H9 (cell line): ENCODE measurements at regions not wholly inside any gene's neighbourhood (a gene's known extent, or its start where the extent isn't known, plus 50 kb on each side); places are given as distances from the start of the nearest gene placed in this dataset.
A peak's percentile ranks its signal among the peaks of the same experiment; 100 is the strongest.

Source experiments
- DNase-seq: peaks from one replicate; pipeline ENCODE4 v3.0.0-alpha.2; 2017
- H2AFZ ChIP-seq: one replicate; pipeline ENCODE4 v1.6.1; 2013; ENCODE audit warnings: mild to moderate bottlenecking, low read length, control low read depth, moderate library complexity
- H2AK5ac ChIP-seq: 2 replicates; pipeline ENCODE4 v1.6.1; 2013; ENCODE audit warnings: low read length, control low read depth, mixed read lengths; ENCODE audit not compliant: insufficient read length
- H2BK120ac ChIP-seq: one replicate; pipeline ENCODE4 v1.6.1; 2013; ENCODE audit warnings: low read depth, mild to moderate bottlenecking, low read length, control low read depth, inconsistent platforms; ENCODE audit not compliant: poor library complexity, severe bottlenecking
- H2BK12ac ChIP-seq: 2 replicates; pipeline ENCODE4 v1.6.1; 2013; ENCODE audit warnings: low read length, control low read depth, mixed read lengths, low read depth; ENCODE audit not compliant: insufficient read length
- H2BK15ac ChIP-seq: 2 replicates; pipeline ENCODE4 v1.6.1; 2013; ENCODE audit warnings: low read depth, low read length, control low read depth
- H2BK20ac ChIP-seq: one replicate; pipeline ENCODE4 v1.6.1; 2013; ENCODE audit warnings: low read depth, mild to moderate bottlenecking, low read length, control low read depth, inconsistent platforms; ENCODE audit not compliant: poor library complexity, severe bottlenecking
- H2BK5ac ChIP-seq: 2 replicates; pipeline ENCODE4 v1.6.1; 2013; ENCODE audit warnings: low read length, control low read depth, mixed read lengths; ENCODE audit not compliant: insufficient read length
- H3K14ac ChIP-seq: 2 replicates; pipeline ENCODE4 v1.6.1; 2013; ENCODE audit warnings: low read length, control low read depth; ENCODE audit not compliant: insufficient read depth
- H3K18ac ChIP-seq: 2 replicates; pipeline ENCODE4 v1.6.1; 2013; ENCODE audit warnings: low read depth, mild to moderate bottlenecking, mixed read lengths, low read length, control low read depth; ENCODE audit not compliant: insufficient read length
- H3K23ac ChIP-seq: 2 replicates; pipeline ENCODE4 v1.6.1; 2013; ENCODE audit warnings: low read length, control low read depth, mixed read lengths, low read depth; ENCODE audit not compliant: insufficient read length
- H3K23me2 ChIP-seq: 2 replicates; pipeline ENCODE4 v1.6.1; 2013; ENCODE audit warnings: low read depth, mild to moderate bottlenecking, mixed read lengths, low read length, control low read depth; ENCODE audit not compliant: insufficient read length, poor library complexity, severe bottlenecking
- H3K27ac ChIP-seq: 2 replicates; pipeline ENCODE4 v1.5.1; 2013; ENCODE audit warnings: low read length, control low read depth, mixed read lengths, low read depth; ENCODE audit not compliant: insufficient read length
- H3K27me3 ChIP-seq: 2 replicates; pipeline ENCODE4 v1.6.1; 2013; ENCODE audit warnings: low read length, control low read depth, inconsistent platforms; ENCODE audit not compliant: insufficient read depth
- H3K4ac ChIP-seq: 2 replicates; pipeline ENCODE4 v1.6.1; 2013; ENCODE audit warnings: low read depth, mild to moderate bottlenecking, control low read depth, inconsistent platforms, low read length, moderate library complexity
- H3K4me1 ChIP-seq: 2 replicates; pipeline ENCODE4 v1.6.1; 2013; ENCODE audit warnings: low read length, control low read depth, inconsistent platforms; ENCODE audit not compliant: insufficient read depth
- H3K4me2 ChIP-seq: 2 replicates; pipeline ENCODE4 v1.6.1; 2013; ENCODE audit warnings: low read length, control low read depth, mixed read lengths; ENCODE audit not compliant: insufficient read length, insufficient read depth
- H3K56ac ChIP-seq: 2 replicates; pipeline ENCODE4 v1.6.1; 2013; ENCODE audit warnings: low read depth, mild to moderate bottlenecking, mixed read lengths, low read length, control low read depth; ENCODE audit not compliant: insufficient read length
- H3K79me1 ChIP-seq: 2 replicates; pipeline ENCODE4 v1.6.1; 2013; ENCODE audit warnings: low read depth, mild to moderate bottlenecking, moderate library complexity, low read length, control low read depth, inconsistent platforms; ENCODE audit not compliant: insufficient read depth, poor library complexity, severe bottlenecking
- H3K79me2 ChIP-seq: 2 replicates; pipeline ENCODE4 v1.6.1; 2013; ENCODE audit warnings: low read length, control low read depth, inconsistent platforms; ENCODE audit not compliant: insufficient read depth
- H3K9ac ChIP-seq: 2 replicates; pipeline ENCODE4 v1.6.1; 2013; ENCODE audit warnings: low read length, control low read depth, mixed read lengths; ENCODE audit not compliant: insufficient read length; ENCODE audit errors: extremely low read depth
- H3K9me3 ChIP-seq: one replicate; pipeline ENCODE4 v1.6.1; 2013; ENCODE audit warnings: low read depth, low read length, inconsistent platforms; ENCODE audit not compliant: control insufficient read depth
- H3T11ph ChIP-seq: one replicate; pipeline ENCODE4 v1.6.1; 2013; ENCODE audit warnings: mild to moderate bottlenecking, low read length, control low read depth, inconsistent platforms
- H4K20me1 ChIP-seq: one replicate; pipeline ENCODE4 v1.6.1; 2013; ENCODE audit not compliant: control insufficient read depth, insufficient read length, insufficient read depth
- H4K5ac ChIP-seq: 2 replicates; pipeline ENCODE4 v1.6.1; 2013; ENCODE audit warnings: low read depth, mild to moderate bottlenecking, mixed read lengths, low read length, control low read depth; ENCODE audit not compliant: insufficient read length
- H4K8ac ChIP-seq: replicated peaks from 2 replicates; pipeline ENCODE4 v1.6.1; 2013; ENCODE audit warnings: low read length, control low read depth, mixed read lengths, low read depth; ENCODE audit not compliant: insufficient read length
- H4K91ac ChIP-seq: 2 replicates; pipeline ENCODE4 v1.6.1; 2013; ENCODE audit warnings: low read depth, mild to moderate bottlenecking, moderate library complexity, mixed read lengths, low read length, control low read depth; ENCODE audit not compliant: insufficient read length
- H3K27ac Mint-ChIP-seq, 3 experiments: 2 replicates in 2 of 3; 3 replicates in 1 of 3; pipeline ENCODE4 v1.8.0; 2020 to 2021; ENCODE audit warnings: mixed read lengths in 3 of 3, mild to moderate bottlenecking in 1 of 3, moderate library complexity in 1 of 3
- H3K27me3 Mint-ChIP-seq: 2 replicates; pipeline ENCODE4 v1.8.0; 2021; ENCODE audit warnings: low read depth, mild to moderate bottlenecking, moderate library complexity, mixed read lengths
- H3K36me3 Mint-ChIP-seq, 3 experiments: 2 replicates in 2 of 3; 3 replicates in 1 of 3; pipeline ENCODE4 v1.8.0; 2020 to 2021; ENCODE audit warnings: low read depth in 3 of 3, mixed read lengths in 3 of 3; ENCODE audit not compliant: insufficient read depth in 1 of 3
- H3K4me1 Mint-ChIP-seq, 2 experiments: 2 replicates each; pipeline ENCODE4 v1.8.0; 2020; ENCODE audit warnings: mixed read lengths in 2 of 2
- H3K4me3 Mint-ChIP-seq, 2 experiments: 2 replicates in 1 of 2; 3 replicates in 1 of 2; pipeline ENCODE4 v1.8.0; 2020 to 2021; ENCODE audit warnings: mild to moderate bottlenecking in 2 of 2, mixed read lengths in 2 of 2, moderate library complexity in 1 of 2
- H3K9me3 Mint-ChIP-seq, 2 experiments: 2 replicates in 1 of 2; 3 replicates in 1 of 2; pipeline ENCODE4 v1.8.0; 2020; ENCODE audit warnings: mild to moderate bottlenecking in 2 of 2, mixed read lengths in 2 of 2, moderate library complexity in 1 of 2
- WGBS: extraction: QIAGEN DNeasy Blood & Tissue Kit; methylation state at CpG from one replicate; pipeline ENCODE4 v1.1.7; 2013; ENCODE audit warnings: missing lambda C conversion rate, low lambda C conversion rate, mixed read lengths; ENCODE audit not compliant: insufficient read length; ENCODE audit errors: extremely low coverage; 5-methylcytosine and 5-hydroxymethylcytosine counted together
- TF ChIP-seq, protein P1 (sequence below): fragments of 200-600 bp; sonication (generic); conservative IDR thresholded peaks from 3 replicates; pipeline ENCODE4 v1.8.0; 2021; ENCODE audit warnings: antibody characterized with exemption, mild to moderate bottlenecking

DNA sequence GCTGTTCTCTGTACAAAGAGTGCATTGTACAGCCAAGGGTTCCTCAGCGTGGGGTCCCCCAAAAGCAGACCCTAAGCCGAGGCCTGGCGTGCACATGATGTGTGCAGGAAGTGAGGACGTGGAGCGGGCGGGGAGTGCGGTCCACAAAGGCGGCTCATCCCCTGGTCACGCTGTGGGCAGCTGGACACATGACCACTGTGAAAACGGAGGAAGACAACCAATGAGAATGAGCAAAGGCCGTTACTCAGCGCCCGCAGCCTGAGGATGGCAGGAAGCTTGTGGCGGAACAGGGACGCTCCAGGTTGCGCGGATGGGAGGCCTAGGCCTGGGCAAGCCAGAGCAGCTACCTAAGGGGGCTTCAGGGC is 1263.7 kb downstream of the BRD1 start:
- WGBS = no CpG with 5 or more reads among the region's 17 CpGs
- Histone ChIP-seq H3K27ac (no peak overlapping the region), H3K4ac (no peak overlapping the region), H2AK5ac (no peak overlapping the region), H3K23me2 (no peaks in the 10 kb centered on the region), H3K14ac (no peak overlapping the region), H3K79me2 (no peaks in the 10 kb centered on the region; the same call in 1 of the 2 replicates), H2BK5ac (no peak overlapping the region), H2AFZ (no peak overlapping the region), H3K9ac (no peak overlapping the region), H2BK20ac (no peak overlapping the region), H4K5ac (no peak overlapping the region), H3K23ac (no peak overlapping the region), H3K9me3 (no peaks in the 10 kb centered on the region), H4K20me1 (peaks cover 5% of the 10 kb centered on the region), H4K8ac (no peak overlapping the region), H3K56ac (no peak overlapping the region), H3K79me1 (no peaks in the 10 kb centered on the region), H3T11ph (no peak overlapping the region), H3K18ac (no peak overlapping the region), H2BK12ac (no peak overlapping the region), H3K4me2 (no peak overlapping the region), H3K4me1 (no peaks in the 10 kb centered on the region), H2BK15ac (no peak overlapping the region), H4K91ac (no peak overlapping the region), H3K27me3 (no peaks in the 10 kb centered on the region), H2BK120ac (no peak overlapping the region)
- no peak overlapping the region for H3K4me3 Mint-ChIP-seq
- H3K27me3 Mint-ChIP-seq = peaks cover 1% of the 10 kb centered on the region
- H3K27ac Mint-ChIP-seq = peak overlapping the region in 1 of 3 experiments; percentile 90; a peak in 1 of 7 replicates
- DNase-seq = no peak
- H3K36me3 Mint-ChIP-seq = peaks cover 0 to 5% (median 0%) of the 10 kb centered on the region in 3 experiments; a peak in 3 of 7 replicates
- TF ChIP-seq, protein P1, sequence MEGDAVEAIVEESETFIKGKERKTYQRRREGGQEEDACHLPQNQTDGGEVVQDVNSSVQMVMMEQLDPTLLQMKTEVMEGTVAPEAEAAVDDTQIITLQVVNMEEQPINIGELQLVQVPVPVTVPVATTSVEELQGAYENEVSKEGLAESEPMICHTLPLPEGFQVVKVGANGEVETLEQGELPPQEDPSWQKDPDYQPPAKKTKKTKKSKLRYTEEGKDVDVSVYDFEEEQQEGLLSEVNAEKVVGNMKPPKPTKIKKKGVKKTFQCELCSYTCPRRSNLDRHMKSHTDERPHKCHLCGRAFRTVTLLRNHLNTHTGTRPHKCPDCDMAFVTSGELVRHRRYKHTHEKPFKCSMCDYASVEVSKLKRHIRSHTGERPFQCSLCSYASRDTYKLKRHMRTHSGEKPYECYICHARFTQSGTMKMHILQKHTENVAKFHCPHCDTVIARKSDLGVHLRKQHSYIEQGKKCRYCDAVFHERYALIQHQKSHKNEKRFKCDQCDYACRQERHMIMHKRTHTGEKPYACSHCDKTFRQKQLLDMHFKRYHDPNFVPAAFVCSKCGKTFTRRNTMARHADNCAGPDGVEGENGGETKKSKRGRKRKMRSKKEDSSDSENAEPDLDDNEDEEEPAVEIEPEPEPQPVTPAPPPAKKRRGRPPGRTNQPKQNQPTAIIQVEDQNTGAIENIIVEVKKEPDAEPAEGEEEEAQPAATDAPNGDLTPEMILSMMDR = no peak
- peaks cover 0 to 3% of the 10 kb centered on the region in 2 experiments; a peak in 2 of 5 replicates for H3K9me3 Mint-ChIP-seq
- H3K4me1 Mint-ChIP-seq = peaks cover 4 to 5% of the 10 kb centered on the region in 2 experiments; a peak in 2 of 4 replicates
